ENCODE measurements at regions not wholly inside any gene's neighbourhood (a gene's known extent, or its start where the extent isn't known, plus 50 kb on each side); places are given as distances from the start of the nearest gene placed in this dataset.

GRCh38 chr20:63145156-63145555 is 70.8 kb downstream of the YTHDF1 start:
- no peaks in the 10 kb centered on the region for H3K4me1 ChIP-seq (ENCODE audit: control insufficient read depth in 2 of 2, insufficient read depth in 2 of 2, low read length in 2 of 2)
- WGBS (ENCODE audit: insufficient coverage) = 76% methylated on average over 2 of the region's 4 CpGs

GRCh38 chr20:63142933-63143332 is 73.0 kb downstream of the YTHDF1 start:
- DNase-seq (no peak), ATAC-seq (ENCODE audit: low read depth) (no peak)
- ChIA-PET CTCF (interaction anchor here (0.7 kb wide), 1 partner anchor 54 kb away, joined by 3 read pairs; no protein-coding TSS in a partner anchor), POLR2A (no interaction called here)
- Histone ChIP-seq H3K4me2 (replicated peaks; ENCODE audit: low read depth, low read length, poor library complexity, severe bottlenecking) (no peak overlapping the region), H3K9me3 (ENCODE audit: control extremely low read depth in 1 of 3, control insufficient read depth in 2 of 3, insufficient read depth in 1 of 3, low read length in 2 of 3) (peaks cover 0 to 5% (median 0%) of the 10 kb centered on the region in 3 donors), H2AFZ (ENCODE audit: insufficient read depth, low read depth, low read length, poor library complexity, severe bottlenecking) (no peak overlapping the region), H3K27ac (ENCODE audit: low read length in 2 of 2) (no peak overlapping the region), H3K79me2 (ENCODE audit: control insufficient read depth, insufficient read depth, low read length) (no peaks in the 10 kb centered on the region), H3K27me3 (replicated peaks in 1 of 4; ENCODE audit: control extremely low read depth in 1 of 4, control insufficient read depth in 3 of 4, insufficient read depth in 4 of 4, low read length in 3 of 4) (peaks cover 0 to 7% (median 0%) of the 10 kb centered on the region in 4 experiments), H3K9ac (ENCODE audit: low read length) (no peak overlapping the region), H3K4me1 (ENCODE audit: control insufficient read depth in 2 of 2, insufficient read depth in 2 of 2, low read length in 2 of 2) (no peaks in the 10 kb centered on the region), H3K4me3 (ENCODE audit: control extremely low read depth in 1 of 5, extremely low read depth in 1 of 5, insufficient read depth in 1 of 5, low read depth in 2 of 5, low read length in 4 of 5) (no peak overlapping the region), H4K20me1 (ENCODE audit: control insufficient read depth, insufficient read depth, low read length, poor library complexity, severe bottlenecking) (no peaks in the 10 kb centered on the region), H3K36me3 (replicated peaks in 1 of 2; ENCODE audit: control extremely low read depth in 1 of 2, control insufficient read depth in 1 of 2, extremely low read depth in 1 of 2, insufficient read depth in 2 of 2, low read length in 1 of 2) (no peaks in the 10 kb centered on the region)
- Mint-ChIP-seq H3K9me3 (ENCODE audit: insufficient read depth) (peaks cover 3% of the 10 kb centered on the region), H3K27me3 (peaks cover 7% of the 10 kb centered on the region), H3K4me3 (no peak overlapping the region), H3K4me1 (no peaks in the 10 kb centered on the region), H3K27ac (no peak overlapping the region)
- 90% methylated on average over 9 of the region's 9 CpGs for WGBS (ENCODE audit: insufficient coverage)
- intact Hi-C loops (cut with micrococcal nuclease) = no loop called here
- TF ChIP-seq CTCF (IDR thresholded peaks at IDR 0.05) (no peak), EZH2 (IDR thresholded peaks at IDR 0.05; ENCODE audit: borderline replicate concordance, insufficient read depth, low read depth, low read length, poor library complexity, severe bottlenecking) (no peak)

More at GRCh38 chr20:63145156-63145555, 70.8 kb downstream of the YTHDF1 start:
- H3K36me3 ChIP-seq (replicated peaks in 1 of 2; ENCODE audit: control extremely low read depth in 1 of 2, control insufficient read depth in 1 of 2, extremely low read depth in 1 of 2, insufficient read depth in 2 of 2, low read length in 1 of 2) = no peaks in the 10 kb centered on the region
- intact Hi-C loops (cut with micrococcal nuclease) = no loop called here
- H2AFZ ChIP-seq (ENCODE audit: insufficient read depth, low read depth, low read length, poor library complexity, severe bottlenecking) = no peak overlapping the region
- no peaks in the 10 kb centered on the region for H3K4me1 Mint-ChIP-seq
- peaks cover 0 to 18% (median 8%) of the 10 kb centered on the region in 4 experiments for H3K27me3 ChIP-seq (replicated peaks in 1 of 4; ENCODE audit: control extremely low read depth in 1 of 4, control insufficient read depth in 3 of 4, insufficient read depth in 4 of 4, low read length in 3 of 4)
- no peaks in the 10 kb centered on the region for H4K20me1 ChIP-seq (ENCODE audit: control insufficient read depth, insufficient read depth, low read length, poor library complexity, severe bottlenecking)
- ATAC-seq (ENCODE audit: low read depth) (no peak), DNase-seq (no peak)
- no peak overlapping the region for H3K27ac Mint-ChIP-seq
- ChIA-PET CTCF (no interaction called here), POLR2A (no interaction called here)
- H3K9me3 Mint-ChIP-seq (ENCODE audit: insufficient read depth) = peaks cover 8% of the 10 kb centered on the region
- TF ChIP-seq CTCF (IDR thresholded peaks at IDR 0.05) = no peak
- no peak for TF ChIP-seq EZH2 (IDR thresholded peaks at IDR 0.05; ENCODE audit: borderline replicate concordance, insufficient read depth, low read depth, low read length, poor library complexity, severe bottlenecking)
- no peak overlapping the region for H3K27ac ChIP-seq (ENCODE audit: low read length in 2 of 2)
- H3K27me3 Mint-ChIP-seq = peaks cover 26% of the 10 kb centered on the region
- H3K79me2 ChIP-seq (ENCODE audit: control insufficient read depth, insufficient read depth, low read length) = no peaks in the 10 kb centered on the region
- no peak overlapping the region for H3K4me2 ChIP-seq (replicated peaks; ENCODE audit: low read depth, low read length, poor library complexity, severe bottlenecking)
- H3K4me3 ChIP-seq (ENCODE audit: control extremely low read depth in 1 of 5, extremely low read depth in 1 of 5, insufficient read depth in 1 of 5, low read depth in 2 of 5, low read length in 4 of 5) = no peak overlapping the region
- H3K4me3 Mint-ChIP-seq = no peak overlapping the region
- H3K9me3 ChIP-seq (ENCODE audit: control extremely low read depth in 1 of 3, control insufficient read depth in 2 of 3, insufficient read depth in 1 of 3, low read length in 2 of 3) = peaks cover 0 to 20% (median 11%) of the 10 kb centered on the region in 3 donors
- H3K9ac ChIP-seq (ENCODE audit: low read length) = no peak overlapping the region

Measured in B cell (primary cell).